ENCODE measurements at regions not wholly inside any gene's neighbourhood (a gene's known extent, or its start where the extent isn't known, plus 50 kb on each side); places are given as distances from the start of the nearest gene placed in this dataset.
"Not testable (repeated sequence)": the region's sequence is repeated elsewhere in the genome, so short reads cannot be mapped to it uniquely, and the experiment has no call there.

GRCh38 chr7:35869117-35869516, 68.3 kb downstream of the SEPTIN7 start:
- TF ChIP-seq, protein P1, sequence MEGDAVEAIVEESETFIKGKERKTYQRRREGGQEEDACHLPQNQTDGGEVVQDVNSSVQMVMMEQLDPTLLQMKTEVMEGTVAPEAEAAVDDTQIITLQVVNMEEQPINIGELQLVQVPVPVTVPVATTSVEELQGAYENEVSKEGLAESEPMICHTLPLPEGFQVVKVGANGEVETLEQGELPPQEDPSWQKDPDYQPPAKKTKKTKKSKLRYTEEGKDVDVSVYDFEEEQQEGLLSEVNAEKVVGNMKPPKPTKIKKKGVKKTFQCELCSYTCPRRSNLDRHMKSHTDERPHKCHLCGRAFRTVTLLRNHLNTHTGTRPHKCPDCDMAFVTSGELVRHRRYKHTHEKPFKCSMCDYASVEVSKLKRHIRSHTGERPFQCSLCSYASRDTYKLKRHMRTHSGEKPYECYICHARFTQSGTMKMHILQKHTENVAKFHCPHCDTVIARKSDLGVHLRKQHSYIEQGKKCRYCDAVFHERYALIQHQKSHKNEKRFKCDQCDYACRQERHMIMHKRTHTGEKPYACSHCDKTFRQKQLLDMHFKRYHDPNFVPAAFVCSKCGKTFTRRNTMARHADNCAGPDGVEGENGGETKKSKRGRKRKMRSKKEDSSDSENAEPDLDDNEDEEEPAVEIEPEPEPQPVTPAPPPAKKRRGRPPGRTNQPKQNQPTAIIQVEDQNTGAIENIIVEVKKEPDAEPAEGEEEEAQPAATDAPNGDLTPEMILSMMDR (IDR thresholded peaks at IDR 0.05): not testable (repeated sequence)
- TF ChIP-seq POLR2A (IDR thresholded peaks at IDR 0.05): not testable (repeated sequence)

All from breast epithelium (tissue), 3 donors.